Pancreas (tissue), 10 donors: ENCODE measurements at regions not wholly inside any gene's neighbourhood (a gene's known extent, or its start where the extent isn't known, plus 50 kb on each side); places are given as distances from the start of the nearest gene placed in this dataset.
A peak's percentile ranks its signal among the peaks of the same experiment; 100 is the strongest.

Experiments used
- ATAC-seq, 4 donors: fragments of 200-7000 bp; cut with Tn5 transposase; one replicate each; pipeline versions ENCODE4 v1.8.0 to v1.9.1; 2020; ENCODE audit warnings: mild to moderate bottlenecking in 4 of 4, moderate library complexity in 4 of 4
- DNase-seq, 6 donors: peaks; one replicate each; pipeline ENCODE4 v3.0.0-alpha.2; 2020
- FAIRE-seq: peaks from 2 replicates; lab custom pipeline; 2012; peaks lifted over from hg19 to GRCh38; lab: Jason Lieb, UNC
- H3K27ac ChIP-seq, 4 donors: fragments of 200-600 bp; sonication (generic); 1 replicate in 3 of 4; 2 replicates in 1 of 4; pipeline versions ENCODE4 v1.5.0 to v1.8.0; 2020
- H3K27me3 ChIP-seq, 4 donors: fragments of 200-600 bp; one replicate each; pipeline ENCODE4 v1.8.0; 2021
- H3K36me3 ChIP-seq, 3 donors: fragments of 200-600 bp; sonication (generic) in 1 of 3; one replicate each; pipeline versions ENCODE4 v1.5.0 to v1.8.0; 2020 to 2021
- H3K4me1 ChIP-seq, 3 donors: fragments of 200-600 bp; one replicate each; pipeline ENCODE4 v1.8.0; 2021
- H3K4me3 ChIP-seq, 4 donors: fragments of 200-600 bp; sonication (generic) in 2 of 4; one replicate each; pipeline versions ENCODE4 v1.5.0 to v1.8.0; 2020 to 2021
- H3K9me3 ChIP-seq, 4 donors: fragments of 200-600 bp; one replicate each; pipeline ENCODE4 v1.8.0; 2021
- CTCF ChIP-seq, 4 donors: fragments of 200-600 bp; sonication (generic) in 3 of 4; IDR thresholded peaks; one replicate each; pipeline versions ENCODE4 v1.5.0 to v1.8.0; 2021; ENCODE audit warnings: antibody characterized with exemption in 4 of 4
- WGBS, 2 donors: extraction: QIAGEN DNeasy Blood & Tissue Kit; methylation state at CpG; one replicate each; pipeline ENCODE4 v1.1.7; 2013; 5-methylcytosine and 5-hydroxymethylcytosine counted together
- intact Hi-C, 3 donors: fragments of 100-400 bp; cut with DNase I; formaldehyde crosslinking; loops; one replicate each; pipeline versions ENCODE4 v1.11.1 to v1.14.2; 2022
- donor health status: healthy with polysubstance abuse.
- donor health status: DM: no; HTN: no; CAD: no; lungs with moderate emphysema.
- donor health status: DM: no; HTN: no; CAD: no.
- donor health status: control.
- donor health status: control.
- donor health status: Bipolar disorder and iron deficiency.
- donor health status: DM: yes; HTN: yes; CAD: no.
- donor health status: DM: no; HTN: no; CAD: no.
- donor health status: DM: no; HTN: no; CAD: no.
- donor health status: DM: yes; HTN: yes; CAD: no.

GRCh38 chr13:80284290-80284689 is 56.6 kb downstream of the SPRY2 start:
- 88 to 95% methylated on average over 3 of the region's 3 CpGs for WGBS, 2 donors
- Histone ChIP-seq H3K4me3 (no peak overlapping the region), H3K9me3 (no peaks in the 10 kb centered on the region), H3K27ac (no peak overlapping the region), H3K27me3 (no peaks in the 10 kb centered on the region), H3K36me3 (no peaks in the 10 kb centered on the region), H3K4me1 (no peaks in the 10 kb centered on the region)
- ATAC-seq (no peak), FAIRE-seq (no peak), DNase-seq (no peak)
- no peak for TF ChIP-seq CTCF (IDR thresholded peaks at IDR 0.05)
- intact Hi-C loops: no loop called here

GRCh38 chr13:80278706-80279105 is 62.2 kb downstream of the SPRY2 start:
- no peak for FAIRE-seq
- intact Hi-C loops: no loop called here

GRCh38 chr13:80276371-80277289 is 64.3 kb downstream of the SPRY2 start:
- H3K27me3 ChIP-seq: no peaks in the 10 kb centered on the region
- FAIRE-seq (no peak), DNase-seq (no peak), ATAC-seq (peak in 3 of 4 donors; percentile 62 to 67 (median 63))
- no peak overlapping the region for H3K27ac ChIP-seq
- 72 to 83% methylated on average over 12 of the region's 12 CpGs for WGBS, 2 donors
- H3K4me3 ChIP-seq: no peak overlapping the region
- H3K4me1 ChIP-seq: no peaks in the 10 kb centered on the region
- H3K9me3 ChIP-seq: no peaks in the 10 kb centered on the region
- no peaks in the 10 kb centered on the region for H3K36me3 ChIP-seq
- intact Hi-C loops: no loop called here
- no peak for TF ChIP-seq CTCF (IDR thresholded peaks at IDR 0.05)

More at GRCh38 chr13:80278706-80279105, 62.2 kb downstream of the SPRY2 start:
- no peak for TF ChIP-seq CTCF (IDR thresholded peaks at IDR 0.05)
- no peak overlapping the region for H3K4me3 ChIP-seq
- no peaks in the 10 kb centered on the region for H3K4me1 ChIP-seq
- H3K27me3 ChIP-seq: no peaks in the 10 kb centered on the region
- no peak for ATAC-seq
- peak in 1 of 6 donors; percentile 58 for DNase-seq
- no peaks in the 10 kb centered on the region for H3K9me3 ChIP-seq
- WGBS, 2 donors: 95 to 96% methylated on average over 20 to 25 of the region's 25 CpGs
- H3K27ac ChIP-seq: no peak overlapping the region
- no peaks in the 10 kb centered on the region for H3K36me3 ChIP-seq

GRCh38 chr13:80274643-80275042 is 66.3 kb downstream of the SPRY2 start:
- ATAC-seq: no peak

More at GRCh38 chr13:80274643-80275042, 66.3 kb downstream of the SPRY2 start:
- H3K4me1 ChIP-seq: no peaks in the 10 kb centered on the region
- FAIRE-seq (no peak), DNase-seq (no peak)
- intact Hi-C loops: no loop called here
- no peak overlapping the region for H3K27ac ChIP-seq
- no peak for TF ChIP-seq CTCF (IDR thresholded peaks at IDR 0.05)
- no peaks in the 10 kb centered on the region for H3K36me3 ChIP-seq
- no peaks in the 10 kb centered on the region for H3K27me3 ChIP-seq
- H3K4me3 ChIP-seq: no peak overlapping the region
- no peaks in the 10 kb centered on the region for H3K9me3 ChIP-seq
- 68 to 86% methylated on average over 1 of the region's 1 CpG for WGBS, 2 donors
